PC-3 (cell line): ENCODE measurements at regions not wholly inside any gene's neighbourhood (a gene's known extent, or its start where the extent isn't known, plus 50 kb on each side); places are given as distances from the start of the nearest gene placed in this dataset.

Source experiments
- CTCF ChIP-seq: fragments of 300-600 bp; sonication (generic); conservative IDR thresholded peaks from 2 replicates; pipeline ENCODE4 v1.5.1; 2017; ENCODE audit warnings: antibody characterized with exemption, low read depth, mild to moderate bottlenecking, low read length
- EZH2phosphoT487 ChIP-seq: fragments of 300-600 bp; sonication (generic); IDR thresholded peaks from 2 replicates; pipeline ENCODE4 v1.6.1; 2018; ENCODE audit warnings: mild to moderate bottlenecking, antibody characterized with exemption, low read length, borderline replicate concordance

- TF ChIP-seq CTCF (no peak), EZH2phosphoT487 (no peak)
Observed at GRCh38 chr5:159514229-159514810, 184.0 kb upstream of the IL12B start.
